HG02642 (cell line): ENCODE measurements at regions not wholly inside any gene's neighbourhood (a gene's known extent, or its start where the extent isn't known, plus 50 kb on each side); places are given as distances from the start of the nearest gene placed in this dataset.
"Not testable (repeated sequence)": the region's sequence is repeated elsewhere in the genome, so short reads cannot be mapped to it uniquely, and the experiment has no call there.

Source experiments
- ATAC-seq: cut with Tn5 transposase; IDR thresholded peaks from one replicate; pipeline ENCODE4 v1.9.1; 2021; ENCODE audit warnings: mild to moderate bottlenecking; ENCODE audit not compliant: unreplicated experiment, poor library complexity

- no peak for ATAC-seq
Measured at GRCh38 chr6:140485740-140486449, 1111.4 kb upstream of the CITED2 start.

- no peak for ATAC-seq
Measured at GRCh38 chr6:140480852-140481251, 1106.4 kb upstream of the CITED2 start.

- ATAC-seq, result no peak
Measured at GRCh38 chr6:140478631-140479030, 1104.2 kb upstream of the CITED2 start.

- no peak for ATAC-seq
Measured at GRCh38 chr6:140475086-140475485, 1100.6 kb upstream of the CITED2 start.

GRCh38 chr6:140464720-140465119 is 1090.3 kb upstream of the CITED2 start:
- ATAC-seq, result no peak

GRCh38 chr6:140463312-140463710 is 1088.9 kb upstream of the CITED2 start:
- ATAC-seq, result no peak

- no peak for ATAC-seq
Measured at GRCh38 chr6:140462453-140463311, 1088.2 kb upstream of the CITED2 start.

GRCh38 chr6:140462076-140462452 is 1087.6 kb upstream of the CITED2 start:
- no peak for ATAC-seq

GRCh38 chr6:140460267-140460666 is 1085.8 kb upstream of the CITED2 start:
- ATAC-seq, result no peak

GRCh38 chr6:140459209-140459608 is 1084.8 kb upstream of the CITED2 start:
- no peak for ATAC-seq

- no peak for ATAC-seq
Measured at GRCh38 chr6:140446241-140446640, 1071.8 kb upstream of the CITED2 start.

- no peak for ATAC-seq
Measured at GRCh38 chr6:140445474-140446004, 1071.1 kb upstream of the CITED2 start.

GRCh38 chr6:140443112-140443511 is 1068.7 kb upstream of the CITED2 start:
- not testable (repeated sequence) for ATAC-seq

GRCh38 chr6:140441256-140441655 is 1066.8 kb upstream of the CITED2 start:
- no peak for ATAC-seq

GRCh38 chr6:140440223-140440835 is 1065.9 kb upstream of the CITED2 start:
- ATAC-seq, result no peak

- no peak for ATAC-seq
Measured at GRCh38 chr6:140438346-140438735, 1063.9 kb upstream of the CITED2 start.

- ATAC-seq, result no peak
Measured at GRCh38 chr6:140437619-140438345, 1063.3 kb upstream of the CITED2 start.

- no peak for ATAC-seq
Measured at GRCh38 chr6:140436023-140436811, 1061.8 kb upstream of the CITED2 start.

GRCh38 chr6:140434761-140435160 is 1060.3 kb upstream of the CITED2 start:
- no peak for ATAC-seq

- ATAC-seq, result no peak
Measured at GRCh38 chr6:140433072-140433471, 1058.6 kb upstream of the CITED2 start.
